Lung (tissue), 11 donors: ENCODE measurements at regions not wholly inside any gene's neighbourhood (a gene's known extent, or its start where the extent isn't known, plus 50 kb on each side); places are given as distances from the start of the nearest gene placed in this dataset.
A peak's percentile ranks its signal among the peaks of the same experiment; 100 is the strongest.

Experiments
- ATAC-seq: fragments of 200-7000 bp; cut with Tn5 transposase; one replicate; pipeline ENCODE4 v1.9.1; 2020; ENCODE audit warnings: moderate number of reproducible peaks; ENCODE audit not compliant: insufficient read depth, low FRiP score
- DNase-seq, 3 donors: peaks; one replicate each; pipeline ENCODE4 v3.0.0-alpha.2; 2013 to 2017
- H3K27ac ChIP-seq, 2 donors: one replicate each; pipeline ENCODE4 v1.5.1; 2013; ENCODE audit warnings: mild to moderate bottlenecking in 2 of 2, moderate library complexity in 2 of 2, control low read depth in 1 of 2, inconsistent platforms in 1 of 2, low read depth in 1 of 2, low read length in 1 of 2
- H3K27me3 ChIP-seq, 3 donors: one replicate each; pipeline ENCODE4 v1.5.1; 2013; ENCODE audit warnings: low read length in 2 of 3; ENCODE audit not compliant: control insufficient read depth in 3 of 3, insufficient read depth in 3 of 3
- H3K36me3 ChIP-seq, 4 donors: one replicate each; pipeline ENCODE4 v1.5.1; 2013; ENCODE audit warnings: low read length in 4 of 4, mild to moderate bottlenecking in 1 of 4, moderate library complexity in 1 of 4; ENCODE audit not compliant: control insufficient read depth in 4 of 4, insufficient read depth in 4 of 4
- H3K4me1 ChIP-seq, 5 donors: one replicate each; pipeline ENCODE4 v1.5.1; 2013; ENCODE audit warnings: low read length in 5 of 5, mild to moderate bottlenecking in 2 of 5, moderate library complexity in 1 of 5; ENCODE audit not compliant: control insufficient read depth in 5 of 5, insufficient read depth in 5 of 5
- H3K4me3 ChIP-seq: one replicate; pipeline ENCODE4 v1.5.1; 2013; ENCODE audit warnings: mild to moderate bottlenecking, control low read depth, moderate library complexity
- H3K9ac ChIP-seq, 2 donors: one replicate each; pipeline ENCODE4 v1.5.1; 2013; ENCODE audit warnings: low read length in 2 of 2, control low read depth in 1 of 2; ENCODE audit not compliant: insufficient read depth in 1 of 2
- H3K9me3 ChIP-seq, 4 donors: one replicate each; pipeline ENCODE4 v1.5.1; 2013; ENCODE audit warnings: low read length in 3 of 4, mild to moderate bottlenecking in 1 of 4, moderate library complexity in 1 of 4; ENCODE audit not compliant: control insufficient read depth in 4 of 4, insufficient read depth in 3 of 4
- CTCF ChIP-seq: IDR thresholded peaks from 2 replicates; pipeline ENCODE4 v1.5.1; 2012; ENCODE audit warnings: mild to moderate bottlenecking; ENCODE audit errors: control extremely low read depth, extremely low read depth
- WGBS, 2 donors: extraction: QIAGEN DNeasy Blood & Tissue Kit; methylation state at CpG; one replicate each; pipeline ENCODE4 v1.1.7; 2013; 5-methylcytosine and 5-hydroxymethylcytosine counted together
- donor health status: control.
- donor health status: control.
- donor health status: Bipolar disorder and iron deficiency.
- donor health status: healthy.
- donor health status: DM: yes; HTN: yes; CAD: no.

- Histone ChIP-seq H3K9ac (no peak overlapping the region), H3K36me3 (no peaks in the 10 kb centered on the region), H3K9me3 (no peaks in the 10 kb centered on the region), H3K4me3 (no peak overlapping the region), H3K27me3 (no peaks in the 10 kb centered on the region), H3K27ac (no peak overlapping the region), H3K4me1 (no peaks in the 10 kb centered on the region)
- WGBS, 2 donors: 80 to 87% methylated on average over 3 of the region's 3 CpGs
- DNase-seq: no peak
- no peak for ATAC-seq
- no peak for TF ChIP-seq CTCF
These were observed 141.4 kb downstream of the OGFRL1 start for GRCh38 chr6:71430018-71430417.

GRCh38 chr6:71433441-71433840, 144.8 kb downstream of the OGFRL1 start:
- TF ChIP-seq CTCF: no peak
- no peak for DNase-seq

DNA sequence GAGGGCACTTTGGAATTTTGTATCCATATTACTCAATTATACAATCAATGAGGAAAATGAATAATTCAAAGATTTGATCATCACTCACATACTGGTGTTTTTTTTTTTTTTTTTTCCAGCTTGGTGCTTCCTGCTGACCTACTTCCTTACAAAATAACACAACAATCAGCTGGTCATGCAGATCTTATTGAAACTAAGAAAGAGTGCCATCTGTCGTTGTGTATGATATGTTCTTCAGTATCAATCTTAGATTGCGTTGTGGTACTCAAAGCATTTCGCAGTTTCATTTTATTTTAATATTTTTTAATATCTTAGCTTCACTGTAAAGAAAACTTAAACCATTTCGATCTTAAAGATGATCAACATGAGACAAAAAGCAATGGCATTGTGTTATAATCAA, 155.6 kb downstream of the OGFRL1 start:
- DNase-seq: peak in 1 of 3 donors; percentile 28
- peaks cover 0 to 5% (median 0%) of the 10 kb centered on the region in 5 donors for H3K4me1 ChIP-seq
- no peak for TF ChIP-seq CTCF
- H3K9me3 ChIP-seq: peaks cover 0 to 4% (median 1%) of the 10 kb centered on the region in 4 donors
- no peak for ATAC-seq
- WGBS, 2 donors: 65 to 78% methylated on average over 4 of the region's 4 CpGs
- no peaks in the 10 kb centered on the region for H3K36me3 ChIP-seq
- H3K27ac ChIP-seq: no peak overlapping the region
- no peaks in the 10 kb centered on the region for H3K27me3 ChIP-seq
- no peak overlapping the region for H3K9ac ChIP-seq
- no peak overlapping the region for H3K4me3 ChIP-seq

More at GRCh38 chr6:71433441-71433840, 144.8 kb downstream of the OGFRL1 start:
- Histone ChIP-seq H3K36me3 (no peaks in the 10 kb centered on the region), H3K9ac (no peak overlapping the region), H3K4me3 (no peak overlapping the region), H3K27me3 (no peaks in the 10 kb centered on the region), H3K9me3 (no peaks in the 10 kb centered on the region), H3K27ac (no peak overlapping the region), H3K4me1 (no peaks in the 10 kb centered on the region)
- ATAC-seq: no peak

GRCh38 chr6:71446057-71446456, 157.4 kb downstream of the OGFRL1 start:
- peak in 2 of 3 donors; percentile 30 for DNase-seq
- no peaks in the 10 kb centered on the region for H3K36me3 ChIP-seq
- no peak overlapping the region for H3K27ac ChIP-seq
- peaks cover 0 to 5% (median 0%) of the 10 kb centered on the region in 5 donors for H3K4me1 ChIP-seq
- TF ChIP-seq CTCF: no peak
- no peaks in the 10 kb centered on the region for H3K9me3 ChIP-seq
- WGBS, 2 donors: 65 to 81% methylated on average over 2 of the region's 2 CpGs
- ATAC-seq: no peak
- no peaks in the 10 kb centered on the region for H3K27me3 ChIP-seq
- no peak overlapping the region for H3K9ac ChIP-seq
- no peak overlapping the region for H3K4me3 ChIP-seq
